Fibroblast of mammary gland (primary cell): ENCODE measurements at regions not wholly inside any gene's neighbourhood (a gene's known extent, or its start where the extent isn't known, plus 50 kb on each side); places are given as distances from the start of the nearest gene placed in this dataset.

Experiments used
- DNase-seq: peaks from one replicate; pipeline ENCODE4 v3.0.0-alpha.2; 2010; ENCODE audit warnings: low read depth
- H3K4me3 ChIP-seq: 2 replicates; pipeline ENCODE4 v1.5.1; 2011; ENCODE audit warnings: low read depth, mild to moderate bottlenecking, low read length, moderate library complexity; ENCODE audit not compliant: control insufficient read depth
- TF ChIP-seq, protein P1 (sequence below): conservative IDR thresholded peaks from 2 replicates; pipeline ENCODE4 v1.5.1; 2011; ENCODE audit warnings: low read depth, low read length, inconsistent platforms; ENCODE audit not compliant: control insufficient read depth, insufficient read depth

DNA sequence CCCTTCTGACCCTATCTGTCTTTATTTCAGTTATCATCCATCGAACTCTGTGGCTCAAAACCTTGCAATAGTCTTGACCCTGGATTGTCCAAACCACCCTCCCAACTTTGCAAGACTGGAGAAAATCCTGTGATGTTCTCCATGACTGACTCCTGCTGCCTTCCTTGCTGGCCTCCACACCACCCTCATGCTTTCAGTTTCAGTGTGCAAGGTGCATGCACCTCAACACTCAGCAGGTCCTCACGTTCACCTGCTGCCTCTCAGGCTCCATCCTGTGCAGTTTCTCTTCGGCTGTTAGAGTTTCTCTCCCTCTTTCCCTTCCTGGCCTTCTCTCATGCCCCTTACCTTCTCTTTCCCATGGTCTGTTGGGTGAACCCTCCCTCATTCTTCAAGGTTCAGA, 59.4 kb upstream of the ASIC2 start:
- TF ChIP-seq, protein P1, sequence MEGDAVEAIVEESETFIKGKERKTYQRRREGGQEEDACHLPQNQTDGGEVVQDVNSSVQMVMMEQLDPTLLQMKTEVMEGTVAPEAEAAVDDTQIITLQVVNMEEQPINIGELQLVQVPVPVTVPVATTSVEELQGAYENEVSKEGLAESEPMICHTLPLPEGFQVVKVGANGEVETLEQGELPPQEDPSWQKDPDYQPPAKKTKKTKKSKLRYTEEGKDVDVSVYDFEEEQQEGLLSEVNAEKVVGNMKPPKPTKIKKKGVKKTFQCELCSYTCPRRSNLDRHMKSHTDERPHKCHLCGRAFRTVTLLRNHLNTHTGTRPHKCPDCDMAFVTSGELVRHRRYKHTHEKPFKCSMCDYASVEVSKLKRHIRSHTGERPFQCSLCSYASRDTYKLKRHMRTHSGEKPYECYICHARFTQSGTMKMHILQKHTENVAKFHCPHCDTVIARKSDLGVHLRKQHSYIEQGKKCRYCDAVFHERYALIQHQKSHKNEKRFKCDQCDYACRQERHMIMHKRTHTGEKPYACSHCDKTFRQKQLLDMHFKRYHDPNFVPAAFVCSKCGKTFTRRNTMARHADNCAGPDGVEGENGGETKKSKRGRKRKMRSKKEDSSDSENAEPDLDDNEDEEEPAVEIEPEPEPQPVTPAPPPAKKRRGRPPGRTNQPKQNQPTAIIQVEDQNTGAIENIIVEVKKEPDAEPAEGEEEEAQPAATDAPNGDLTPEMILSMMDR: no peak
- DNase-seq: no peak
- H3K4me3 ChIP-seq: no peak overlapping the region

DNA sequence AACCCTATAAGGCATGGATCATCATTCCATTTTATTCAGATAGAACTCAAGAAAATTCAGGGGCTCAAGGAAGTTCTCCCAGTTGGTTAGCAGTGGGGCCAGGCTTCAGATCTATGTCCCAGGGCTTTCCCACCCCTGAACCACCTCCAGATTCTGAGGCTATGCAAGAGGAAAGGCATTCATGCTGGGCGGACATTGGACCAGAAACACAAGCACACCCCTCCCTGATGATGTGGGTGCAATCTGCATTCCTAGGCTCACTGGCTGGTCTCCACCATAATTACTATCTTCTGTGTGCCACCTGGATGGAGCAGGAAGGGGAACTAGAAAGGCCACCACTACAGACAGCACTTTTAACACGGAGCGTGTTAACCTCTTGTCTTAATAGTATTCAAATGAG, 63.2 kb upstream of the ASIC2 start:
- H3K4me3 ChIP-seq: no peak overlapping the region
- no peak for DNase-seq
- TF ChIP-seq, protein P1: no peak

GRCh38 chr17:33363475-33363874, 70.4 kb upstream of the ASIC2 start:
- TF ChIP-seq, protein P1: no peak

DNA sequence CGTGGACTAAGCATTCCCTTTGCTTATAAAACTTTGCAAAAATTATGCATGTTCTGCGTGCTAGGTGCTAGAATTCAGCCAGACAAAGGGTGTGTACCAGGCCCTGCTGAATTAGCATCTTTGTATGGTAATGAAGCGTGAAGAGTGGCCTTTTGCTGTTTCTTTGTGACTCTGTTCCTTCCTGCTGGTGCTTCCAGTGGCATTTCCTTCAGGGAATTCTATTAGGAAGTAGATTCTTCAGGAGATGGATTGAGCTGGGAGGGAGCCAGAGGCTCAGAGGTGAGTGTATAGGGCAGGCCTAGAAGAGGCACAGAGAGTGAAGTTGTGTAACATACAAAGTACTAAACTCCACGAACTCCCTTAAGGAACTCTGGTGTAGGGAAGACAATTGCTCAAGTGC, 73.9 kb upstream of the ASIC2 start:
- H3K4me3 ChIP-seq: no peak overlapping the region
- TF ChIP-seq, protein P1: no peak
- no peak for DNase-seq

More at GRCh38 chr17:33363475-33363874, 70.4 kb upstream of the ASIC2 start:
- DNase-seq: no peak
- no peak overlapping the region for H3K4me3 ChIP-seq

GRCh38 chr17:33369149-33369548, 76.1 kb upstream of the ASIC2 start:
- no peak for DNase-seq
- TF ChIP-seq, protein P1: no peak
- no peak overlapping the region for H3K4me3 ChIP-seq

- TF ChIP-seq, protein P1: no peak
- H3K4me3 ChIP-seq: no peak overlapping the region
- no peak for DNase-seq
Measured at GRCh38 chr17:33369876-33370275, 76.8 kb upstream of the ASIC2 start.

- H3K4me3 ChIP-seq: no peak overlapping the region
- DNase-seq: no peak
- TF ChIP-seq, protein P1: no peak
Measured at GRCh38 chr17:33370401-33370800, 77.3 kb upstream of the ASIC2 start.
